ENCODE measurements at regions not wholly inside any gene's neighbourhood (a gene's known extent, or its start where the extent isn't known, plus 50 kb on each side); places are given as distances from the start of the nearest gene placed in this dataset.

DNA sequence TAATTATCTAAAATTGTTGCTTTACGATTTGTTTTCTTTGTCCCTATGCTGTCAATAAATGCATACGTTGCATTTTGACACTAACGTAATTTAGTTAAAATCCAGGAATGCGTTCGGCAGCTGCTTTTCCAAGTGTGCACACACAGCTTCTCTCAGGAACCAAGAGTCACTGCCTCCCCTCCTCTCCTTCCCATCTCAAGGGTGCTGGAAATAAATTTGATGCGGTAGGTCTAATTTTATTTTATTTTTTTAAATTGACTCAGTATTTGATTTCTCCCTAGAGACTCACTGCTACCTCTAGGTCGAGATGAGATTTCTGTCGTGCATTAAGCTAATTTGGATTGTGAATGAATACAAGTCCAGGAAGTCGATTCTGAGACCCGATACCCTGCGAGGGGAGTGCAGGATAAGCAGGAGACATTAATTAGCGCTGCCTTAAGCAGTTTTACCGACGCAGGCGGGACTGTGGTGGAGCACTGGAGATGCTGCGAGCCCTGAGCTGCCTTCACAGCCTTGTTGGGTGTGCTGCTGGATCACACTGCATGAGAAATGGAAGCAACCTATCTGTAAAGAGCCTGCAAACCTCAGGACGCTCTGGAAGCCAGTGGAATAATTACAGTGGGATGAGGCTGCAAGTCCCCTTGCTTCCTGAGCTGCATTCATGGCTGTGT lies 381.2 kb downstream of the C6orf118 start:
- peak in 9 of 10 donors; percentile 27 to 91 (median 42) for DNase-seq
- intact Hi-C loops (cut with DNase I), result loop anchor here (1.0 to 10.0 kb wide), 4 partner anchors 303 to 1363 kb away; no protein-coding TSS in a partner anchor

DNA sequence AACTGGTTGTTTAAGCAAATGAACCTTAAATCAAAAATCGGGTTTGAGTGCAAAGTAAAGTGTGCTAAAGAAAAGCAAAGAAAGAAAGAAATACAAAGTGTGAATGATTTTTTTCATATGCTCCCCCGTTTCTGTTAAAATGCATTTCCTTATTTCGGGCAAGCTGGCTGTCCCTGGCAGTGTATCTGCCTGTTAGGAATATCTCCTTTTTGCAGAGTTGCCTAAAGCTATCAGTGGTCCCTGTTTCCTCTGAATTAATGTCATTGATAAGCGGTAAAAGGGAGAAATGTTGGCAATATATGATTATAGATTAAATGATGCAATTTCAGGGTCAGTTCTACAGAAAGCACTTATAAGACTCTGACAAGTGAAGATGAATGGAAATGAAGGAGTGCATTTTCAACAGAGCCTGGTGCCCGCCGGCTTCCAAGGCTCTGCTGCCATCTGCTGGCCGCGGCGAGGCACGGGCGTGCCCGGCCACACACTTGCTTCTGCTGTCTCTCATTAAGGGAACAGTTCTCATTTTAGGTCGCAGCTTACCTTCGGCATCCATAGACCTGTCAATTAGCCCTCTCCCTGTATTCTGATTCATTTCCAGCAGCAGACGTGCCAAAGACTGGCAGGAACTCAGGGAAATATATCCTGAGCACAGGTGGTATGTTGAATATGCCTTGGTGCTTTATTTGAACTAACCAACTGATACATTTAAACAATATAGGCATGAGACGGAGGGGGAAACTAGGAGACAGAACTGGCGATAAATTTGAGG lies 381.9 kb downstream of the C6orf118 start:
- intact Hi-C loops (cut with DNase I), result loop anchor here (1.0 to 10.0 kb wide), 5 partner anchors 304 to 1511 kb away; no protein-coding TSS in a partner anchor

DNA sequence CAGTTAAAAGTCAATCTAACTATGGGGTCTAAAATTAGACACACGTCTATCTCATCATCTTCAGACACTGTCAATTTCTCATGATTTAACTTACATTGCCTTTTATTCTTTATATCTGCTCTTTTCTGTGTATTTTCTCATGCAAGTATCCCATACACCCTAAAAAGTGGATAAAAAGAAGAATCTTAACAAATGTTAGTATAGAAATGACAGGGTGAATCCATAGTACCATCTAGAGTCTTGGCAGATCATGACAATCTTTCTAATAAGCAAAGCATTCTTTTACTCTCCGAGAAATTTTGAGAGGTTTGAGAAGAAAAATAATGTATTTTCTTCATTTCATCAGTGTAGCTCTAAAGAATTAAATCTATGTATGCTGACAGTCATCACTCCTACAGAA lies 382.7 kb downstream of the C6orf118 start:
- no peak for DNase-seq
- intact Hi-C loops (cut with DNase I), result loop anchor here (2.0 to 10.0 kb wide), 4 partner anchors 362 to 1510 kb away; no protein-coding TSS in a partner anchor

More for the DNA sequence above, 381.9 kb downstream of the C6orf118 start:
- DNase-seq, result peak; percentile 82 to 98 (median 86)

DNA sequence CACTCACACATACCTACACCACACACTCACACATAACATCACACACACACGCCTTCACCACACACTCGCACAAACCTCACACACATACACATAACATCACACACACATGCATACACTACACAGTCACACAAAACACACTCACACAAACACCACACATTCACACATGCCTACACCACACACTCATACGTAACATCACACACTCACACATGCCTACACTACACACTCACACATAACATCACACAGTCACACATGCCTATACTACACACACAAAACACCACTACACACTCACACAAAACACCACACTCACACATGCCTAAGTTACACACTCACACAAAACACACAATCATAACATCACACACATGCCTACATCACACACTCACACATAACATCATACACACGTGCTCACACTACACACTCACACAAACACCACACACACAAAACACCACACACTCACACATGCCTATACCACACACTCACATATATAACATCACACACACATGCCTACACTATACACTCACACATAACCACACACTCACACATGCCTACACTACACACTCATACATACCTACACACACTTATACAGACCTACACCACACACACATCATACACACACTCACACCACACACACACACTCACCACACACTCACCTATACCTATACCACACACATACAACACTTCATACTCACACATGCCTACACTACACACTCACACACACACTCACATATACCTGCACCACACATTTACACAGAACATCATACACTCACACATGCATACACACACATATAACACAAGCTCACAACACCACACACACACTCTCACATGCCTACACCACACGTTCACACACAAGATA lies 383.5 kb downstream of the C6orf118 start:
- intact Hi-C loops (cut with DNase I), result loop anchor here (2.0 to 10.0 kb wide), 4 partner anchors 361 to 1509 kb away; no protein-coding TSS in a partner anchor
- no peak for DNase-seq

DNA sequence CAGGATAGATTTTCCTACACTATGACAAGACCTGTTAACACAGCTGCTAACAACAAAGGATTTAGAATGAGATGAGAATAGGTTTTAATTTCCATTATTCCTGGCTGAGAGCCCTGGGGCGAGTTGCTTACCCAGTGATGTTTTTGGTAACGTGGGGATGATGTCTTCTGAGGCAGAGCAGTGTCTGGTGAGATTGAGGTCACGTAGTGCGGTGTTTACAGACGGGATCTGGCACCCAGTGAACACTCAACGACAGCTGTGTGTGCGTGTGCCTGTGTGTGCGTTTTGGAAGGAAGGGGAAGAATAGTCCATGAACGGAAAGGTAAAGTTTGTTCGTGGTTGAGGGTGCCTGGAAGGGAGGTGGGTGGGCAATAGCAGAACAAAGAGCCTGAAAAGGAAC lies 384.7 kb downstream of the C6orf118 start:
- DNase-seq, result no peak
- intact Hi-C loops (cut with DNase I), result loop anchor here (10.0 kb wide), 3 partner anchors 360 to 1360 kb away; no protein-coding TSS in a partner anchor

DNA sequence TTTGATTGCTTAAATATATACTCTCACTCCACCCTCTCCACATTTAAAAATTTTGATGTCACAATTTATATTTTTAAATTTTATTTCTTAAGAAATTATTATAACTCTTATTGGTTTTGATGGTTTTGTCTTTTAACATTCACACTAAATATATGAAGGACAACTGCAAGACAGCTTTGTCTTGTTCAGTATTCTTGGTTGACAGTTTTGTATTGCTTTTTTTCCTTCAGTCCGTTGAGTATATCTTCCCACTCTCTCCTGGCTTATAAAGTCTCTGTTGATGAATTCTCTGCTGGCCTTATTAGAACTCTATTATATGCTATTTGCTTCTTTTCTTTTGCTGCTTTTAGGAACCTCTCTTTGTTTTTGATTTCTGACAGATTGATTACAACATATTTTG lies 392.2 kb downstream of the C6orf118 start:
- DNase-seq, result no peak
- intact Hi-C loops (cut with DNase I), result loop anchor here (10.0 kb wide), 1 partner anchor 222 kb away; no protein-coding TSS in a partner anchor

GRCh38 chr6:164916087-164916486 lies 393.3 kb downstream of the C6orf118 start:
- no peak for DNase-seq
- intact Hi-C loops (cut with DNase I), result loop anchor here (10.0 kb wide), 1 partner anchor 221 kb away; no protein-coding TSS in a partner anchor

- intact Hi-C loops (cut with DNase I), result loop anchor here (10.0 kb wide), 1 partner anchor 217 kb away; no protein-coding TSS in a partner anchor
- no peak for DNase-seq
Observed at GRCh38 chr6:164911873-164912580, 397.4 kb downstream of the C6orf118 start.

DNA sequence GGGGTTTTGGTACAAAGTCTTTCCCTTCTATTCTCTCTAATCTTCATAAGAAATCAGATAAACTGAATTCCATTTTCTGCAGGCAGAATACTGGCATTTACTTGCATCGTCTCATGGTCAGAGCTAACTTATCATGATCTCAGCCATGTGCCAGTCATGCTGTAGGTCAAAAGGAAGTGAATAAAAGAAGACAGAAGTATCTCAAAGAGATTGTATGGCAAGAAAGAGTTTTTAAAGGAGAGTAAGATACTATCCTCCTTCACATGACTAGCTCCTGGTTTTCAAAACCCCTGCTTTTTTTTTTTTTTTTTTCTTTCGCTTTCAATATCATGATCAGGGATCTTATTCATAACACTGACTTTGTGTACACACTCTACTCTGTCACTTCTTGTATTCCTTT lies 398.3 kb downstream of the C6orf118 start:
- DNase-seq, result no peak
- intact Hi-C loops (cut with DNase I), result loop anchor here (10.0 kb wide), 1 partner anchor 216 kb away; no protein-coding TSS in a partner anchor

- peak in 1 of 10 donors; percentile 14 for DNase-seq
- intact Hi-C loops (cut with DNase I), result no loop called here
Observed at GRCh38 chr6:164906766-164907165, 402.6 kb downstream of the C6orf118 start.

DNA sequence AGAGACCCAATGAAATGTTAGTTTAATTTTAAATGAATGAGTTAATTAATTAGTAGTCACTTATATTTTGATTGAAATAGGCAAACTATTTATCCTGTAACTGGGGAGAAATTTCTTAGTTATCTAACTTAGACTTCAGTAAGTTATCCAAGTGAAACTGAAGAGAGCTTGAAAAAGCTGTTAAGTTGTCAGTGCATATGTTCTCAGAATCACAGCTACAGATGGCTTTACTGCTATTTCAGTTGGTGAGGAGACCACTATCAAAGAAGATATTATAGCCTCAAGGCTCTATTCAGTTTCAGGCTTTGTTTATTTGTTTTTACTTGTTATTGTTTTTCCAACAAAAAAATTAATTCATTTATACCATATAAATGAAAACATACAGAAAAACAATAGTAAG lies 404.1 kb downstream of the C6orf118 start:
- intact Hi-C loops (cut with DNase I), result no loop called here
- DNase-seq, result no peak

GRCh38 chr6:164898412-164898811 lies 411.0 kb downstream of the C6orf118 start:
- intact Hi-C loops (cut with DNase I), result no loop called here
- DNase-seq, result no peak

- no peak for DNase-seq
- intact Hi-C loops (cut with DNase I), result no loop called here
Observed at GRCh38 chr6:164897523-164898235, 411.7 kb downstream of the C6orf118 start.

DNA sequence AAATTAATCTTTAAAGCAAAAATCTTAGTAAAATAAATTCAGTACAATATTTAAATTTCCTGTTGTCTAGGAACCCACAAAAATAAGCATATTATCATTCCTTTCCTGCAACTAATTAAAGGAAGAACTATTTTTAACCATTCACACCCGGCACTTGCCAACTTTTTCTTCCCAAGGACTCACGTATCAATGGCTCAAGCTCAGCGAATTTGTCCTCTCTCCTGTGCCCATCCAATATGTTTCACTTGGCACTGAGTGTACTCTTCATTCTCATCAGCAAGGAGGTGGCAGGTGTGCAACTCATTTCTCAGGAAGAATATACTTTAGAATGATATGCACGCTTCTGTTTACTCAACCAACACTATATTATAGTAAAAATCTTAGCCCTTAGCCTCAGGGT lies 419.4 kb downstream of the C6orf118 start:
- no peak for DNase-seq
- intact Hi-C loops (cut with DNase I), result no loop called here

DNA sequence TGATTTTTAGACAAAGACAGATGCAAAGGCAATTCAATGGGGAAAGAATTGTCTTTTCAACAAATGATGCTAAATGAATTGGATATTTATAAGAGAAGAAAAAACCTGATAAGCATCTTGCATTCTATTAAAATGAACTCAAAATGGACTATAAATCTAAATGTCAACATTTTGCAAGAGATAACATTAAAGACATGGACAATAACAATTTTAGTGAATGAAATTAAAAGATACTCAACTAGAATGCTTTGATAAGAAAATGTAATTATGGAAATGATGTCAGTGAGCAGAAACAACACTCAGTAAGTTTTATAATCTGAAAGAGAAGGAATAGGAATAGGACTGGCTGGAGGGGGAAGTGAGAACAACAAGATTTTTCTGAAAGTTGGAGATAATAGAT lies 421.7 kb downstream of the C6orf118 start:
- intact Hi-C loops (cut with DNase I), result no loop called here
- DNase-seq, result no peak

- intact Hi-C loops (cut with DNase I), result no loop called here
- DNase-seq, result no peak
Observed at GRCh38 chr6:164882236-164882635, 427.2 kb downstream of the C6orf118 start.

GRCh38 chr6:164871783-164872182 lies 437.6 kb downstream of the C6orf118 start:
- no peak for DNase-seq
- intact Hi-C loops (cut with DNase I), result no loop called here

GRCh38 chr6:164870164-164870563 lies 439.2 kb downstream of the C6orf118 start:
- DNase-seq, result no peak
- intact Hi-C loops (cut with DNase I), result no loop called here

DNA sequence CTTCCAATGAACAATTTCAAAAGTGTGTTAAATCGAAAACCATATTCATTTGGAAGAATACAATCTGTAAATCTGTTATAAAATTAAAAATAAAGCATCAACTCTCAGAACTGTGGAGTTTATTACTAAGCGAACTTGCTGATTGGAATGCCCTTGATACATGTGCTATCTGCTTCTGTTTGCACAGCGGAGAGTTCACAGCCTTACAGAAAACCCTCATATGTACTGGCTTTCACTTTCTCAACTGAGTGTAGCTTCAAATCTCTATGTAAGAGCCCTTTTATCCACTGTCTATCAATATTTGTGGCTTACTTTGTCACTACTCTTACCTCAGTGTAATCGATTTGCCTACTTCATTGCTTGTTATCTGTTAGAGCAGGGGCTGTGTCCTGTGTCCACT lies 447.4 kb downstream of the C6orf118 start:
- DNase-seq, result no peak
- intact Hi-C loops (cut with DNase I), result no loop called here

Data from posterior cingulate gyrus (tissue), 11 donors.